CMK (cell line): ENCODE measurements at regions not wholly inside any gene's neighbourhood (a gene's known extent, or its start where the extent isn't known, plus 50 kb on each side); places are given as distances from the start of the nearest gene placed in this dataset.

Experiments
- DNase-seq: peaks from one replicate; pipeline ENCODE4 v3.0.0-alpha.2; 2010; ENCODE audit warnings: low read depth

GRCh38 chr12:34396006-34396860 lies 373.9 kb downstream of the ALG10 start:
- no peak for DNase-seq

- DNase-seq, result no peak
Observed at GRCh38 chr12:34396861-34397590, 374.7 kb downstream of the ALG10 start.

GRCh38 chr12:34397591-34398365 lies 375.5 kb downstream of the ALG10 start:
- DNase-seq, result no peak

GRCh38 chr12:34398366-34398705 lies 376.0 kb downstream of the ALG10 start:
- no peak for DNase-seq

- no peak for DNase-seq
Observed at GRCh38 chr12:34398706-34399630, 376.7 kb downstream of the ALG10 start.

DNA sequence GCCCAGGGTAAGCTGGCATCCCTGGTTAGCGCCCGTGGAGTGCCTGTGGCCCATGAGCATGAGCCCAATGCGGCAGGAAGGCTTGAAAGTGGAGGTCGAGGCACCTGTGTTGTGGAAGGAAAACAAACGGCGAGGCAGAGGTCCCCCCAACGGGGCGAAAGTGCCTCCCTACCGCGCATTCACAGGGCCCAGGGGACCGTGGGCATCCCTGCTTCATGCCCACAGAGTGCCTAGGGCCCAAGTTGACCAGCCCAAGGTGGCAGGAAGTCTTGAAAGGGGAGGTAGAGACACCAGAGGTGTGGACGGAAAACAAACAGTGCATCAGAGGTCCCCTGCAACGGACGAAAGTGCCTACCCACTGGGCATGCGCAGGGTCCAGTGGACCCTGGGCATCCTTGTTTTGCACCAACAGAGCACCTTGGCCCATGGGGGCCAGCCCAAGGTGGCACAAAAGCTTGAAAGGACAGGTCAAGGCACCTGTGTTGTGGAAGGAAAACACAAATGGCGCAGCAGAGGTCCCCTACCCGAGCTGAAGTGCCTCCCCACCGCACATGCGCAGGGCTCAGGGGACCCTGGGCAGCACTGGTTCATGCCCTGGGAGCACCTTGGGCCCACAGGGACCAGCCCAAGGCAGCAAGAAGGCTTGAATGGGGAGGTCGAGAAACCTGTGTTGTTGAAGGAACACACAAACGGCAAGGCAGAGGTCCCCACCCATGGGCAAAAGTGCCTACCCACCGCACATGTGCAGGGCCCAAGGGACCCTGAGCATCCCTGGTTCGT lies 377.5 kb downstream of the ALG10 start:
- no peak for DNase-seq

DNA sequence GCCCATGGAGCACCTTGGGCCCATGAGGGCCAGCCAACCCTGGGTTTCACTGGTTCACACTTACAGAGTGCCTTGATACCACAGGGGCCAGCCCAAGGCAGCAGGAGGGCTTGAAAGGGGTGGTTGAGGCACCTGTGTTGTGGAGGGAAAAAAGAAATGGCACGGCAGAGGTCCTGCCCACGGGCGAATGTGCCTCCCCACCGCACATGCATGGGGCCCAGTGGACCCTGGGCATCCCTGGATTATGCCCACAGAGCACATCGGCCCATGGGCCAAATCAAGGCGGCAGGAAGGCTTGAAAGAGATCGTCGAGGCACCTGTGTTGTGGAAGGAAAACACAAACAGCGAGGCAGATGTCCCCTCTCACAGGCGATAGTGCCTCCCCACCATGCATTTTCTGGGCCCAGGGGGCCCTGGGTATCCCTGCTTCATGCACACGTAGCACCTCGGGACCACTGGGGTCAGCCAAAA lies 378.1 kb downstream of the ALG10 start:
- DNase-seq, result no peak

- DNase-seq, result no peak
Observed at GRCh38 chr12:34400986-34401658, 378.8 kb downstream of the ALG10 start.

DNA sequence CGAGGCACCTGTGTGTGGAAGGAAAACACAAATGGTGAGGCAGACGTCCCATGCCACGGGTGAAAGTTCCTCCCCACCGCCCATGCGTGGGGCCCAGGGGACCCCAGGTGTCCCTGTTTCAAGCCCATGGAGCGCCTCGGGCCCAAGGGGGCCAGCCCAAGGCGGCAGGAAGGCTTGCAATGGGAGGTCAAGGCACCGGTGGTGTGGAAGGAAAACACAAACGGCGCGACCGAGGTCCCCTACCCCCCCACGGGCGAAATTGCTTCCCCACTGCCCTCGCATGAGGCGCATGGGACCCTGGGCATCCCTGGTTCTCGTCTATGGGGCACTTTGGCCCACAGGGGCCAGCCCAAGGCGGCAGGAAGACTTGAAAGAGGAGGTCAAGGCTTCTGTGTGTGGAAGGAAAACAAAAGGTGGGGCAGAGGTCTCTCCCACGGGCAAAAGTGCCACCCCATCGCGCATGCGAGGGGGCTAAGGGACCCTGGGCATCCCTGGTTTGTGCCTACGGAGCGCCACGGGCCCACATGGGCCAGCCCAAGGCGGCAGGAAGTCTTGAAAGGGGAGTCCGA lies 379.4 kb downstream of the ALG10 start:
- DNase-seq, result no peak

DNA sequence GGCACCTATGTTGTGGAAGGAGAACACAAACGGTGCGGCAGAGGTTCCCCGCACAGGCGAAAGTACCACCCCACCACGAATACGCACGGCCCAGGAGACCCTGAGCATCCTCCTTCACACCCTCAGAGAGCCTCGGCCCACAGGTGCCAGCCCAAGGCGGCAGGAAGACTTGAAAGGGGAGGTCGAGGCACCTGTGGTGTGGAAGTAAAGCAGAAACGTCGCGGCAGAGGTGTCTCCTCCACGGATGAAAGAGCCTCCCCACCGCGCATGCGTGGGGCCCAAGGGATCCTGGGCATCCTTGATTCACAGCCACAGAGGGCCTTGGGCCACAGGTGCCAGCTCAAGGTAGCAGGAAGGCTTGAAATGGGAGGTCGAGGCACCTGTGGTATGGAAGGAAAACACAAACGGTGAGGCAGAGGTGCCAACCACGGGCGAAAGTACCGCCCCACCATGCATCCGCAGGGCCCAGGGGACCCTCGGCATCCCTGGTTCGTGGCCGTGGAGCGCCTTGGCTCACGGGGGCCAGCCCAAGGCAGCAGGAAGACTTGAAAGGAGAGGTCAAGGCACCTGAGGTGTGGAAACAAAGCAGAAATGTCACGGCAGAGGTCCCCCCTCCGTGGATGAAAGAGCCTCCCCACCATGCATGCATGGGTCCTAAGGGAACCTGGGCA lies 380.1 kb downstream of the ALG10 start:
- no peak for DNase-seq

GRCh38 chr12:34402899-34403705 lies 380.8 kb downstream of the ALG10 start:
- DNase-seq, result no peak

DNA sequence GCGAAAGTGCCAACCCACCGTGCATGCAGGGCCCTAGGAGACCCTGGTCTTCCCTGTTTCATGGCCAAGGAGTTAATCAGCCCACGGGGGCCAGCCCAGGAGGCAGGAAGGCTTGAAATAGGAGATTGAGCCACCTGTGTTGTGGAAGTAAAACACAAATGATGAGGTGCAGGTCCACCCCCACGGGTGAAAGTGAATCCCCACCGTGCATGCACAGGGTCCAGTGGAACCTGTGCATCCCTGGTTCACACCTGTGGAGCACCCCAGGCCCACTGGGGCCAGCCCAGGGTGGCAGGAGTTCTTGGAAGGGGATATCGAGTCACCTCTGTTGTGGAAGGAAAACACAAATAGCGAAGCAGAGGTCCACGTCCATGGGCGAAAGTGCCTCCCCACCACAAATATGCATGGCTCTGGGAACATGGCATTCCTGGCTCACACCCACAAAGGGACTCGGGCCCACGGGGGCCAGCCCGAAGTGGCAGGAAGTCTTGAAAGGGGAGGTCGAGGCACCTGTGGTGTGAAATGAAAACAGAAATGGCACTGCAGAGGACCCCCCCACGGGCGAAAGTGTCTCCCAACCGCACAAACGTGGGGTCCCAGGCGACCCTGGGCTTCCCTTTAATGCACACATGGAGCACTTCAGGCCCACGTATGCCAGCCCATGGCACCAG lies 381.5 kb downstream of the ALG10 start:
- no peak for DNase-seq

DNA sequence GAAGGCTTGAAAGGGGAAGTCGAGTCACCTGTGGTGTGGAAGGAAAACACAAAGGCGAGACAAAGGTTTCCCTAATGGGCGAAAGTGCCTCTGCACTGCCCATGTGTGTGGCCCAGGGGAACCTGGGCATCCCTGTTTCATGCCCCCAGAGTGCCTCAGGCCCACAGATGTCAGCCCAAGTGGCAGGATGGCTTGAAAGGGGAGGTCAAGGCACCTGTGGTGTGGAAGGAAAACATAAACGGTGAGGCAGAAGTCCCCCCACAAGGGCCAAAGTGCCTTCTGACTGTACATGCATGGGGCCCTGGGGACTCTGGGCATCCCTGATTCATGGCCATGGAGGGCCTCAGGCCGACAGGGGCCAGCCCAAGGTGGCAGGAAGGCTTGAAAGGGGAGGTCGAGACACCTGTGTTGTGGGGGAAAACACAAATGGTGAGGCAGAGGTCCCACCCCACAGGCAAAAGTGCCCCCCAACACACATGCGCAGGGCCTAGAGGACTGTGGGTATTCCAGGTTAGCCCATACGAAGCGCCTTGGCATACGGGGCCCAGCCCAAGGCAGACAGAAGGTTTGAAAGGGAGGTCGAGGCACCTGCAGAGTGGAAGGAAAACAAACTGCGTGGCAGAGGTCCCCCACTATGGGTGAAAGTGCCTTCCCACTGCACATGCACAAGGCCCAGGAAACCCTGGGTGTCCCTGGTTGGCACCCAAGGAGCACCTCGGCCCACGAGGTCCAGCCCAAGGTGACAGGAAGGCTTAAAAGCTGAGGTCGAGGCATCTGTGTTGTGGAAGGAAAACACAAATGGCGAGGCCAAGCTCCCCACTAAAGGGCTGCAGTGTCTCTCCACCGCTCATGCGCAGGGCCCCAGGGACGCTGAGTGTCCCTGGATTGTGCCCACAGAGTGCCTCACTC lies 382.3 kb downstream of the ALG10 start:
- DNase-seq, result no peak

- no peak for DNase-seq
Observed at GRCh38 chr12:34405286-34406227, 383.3 kb downstream of the ALG10 start.

DNA sequence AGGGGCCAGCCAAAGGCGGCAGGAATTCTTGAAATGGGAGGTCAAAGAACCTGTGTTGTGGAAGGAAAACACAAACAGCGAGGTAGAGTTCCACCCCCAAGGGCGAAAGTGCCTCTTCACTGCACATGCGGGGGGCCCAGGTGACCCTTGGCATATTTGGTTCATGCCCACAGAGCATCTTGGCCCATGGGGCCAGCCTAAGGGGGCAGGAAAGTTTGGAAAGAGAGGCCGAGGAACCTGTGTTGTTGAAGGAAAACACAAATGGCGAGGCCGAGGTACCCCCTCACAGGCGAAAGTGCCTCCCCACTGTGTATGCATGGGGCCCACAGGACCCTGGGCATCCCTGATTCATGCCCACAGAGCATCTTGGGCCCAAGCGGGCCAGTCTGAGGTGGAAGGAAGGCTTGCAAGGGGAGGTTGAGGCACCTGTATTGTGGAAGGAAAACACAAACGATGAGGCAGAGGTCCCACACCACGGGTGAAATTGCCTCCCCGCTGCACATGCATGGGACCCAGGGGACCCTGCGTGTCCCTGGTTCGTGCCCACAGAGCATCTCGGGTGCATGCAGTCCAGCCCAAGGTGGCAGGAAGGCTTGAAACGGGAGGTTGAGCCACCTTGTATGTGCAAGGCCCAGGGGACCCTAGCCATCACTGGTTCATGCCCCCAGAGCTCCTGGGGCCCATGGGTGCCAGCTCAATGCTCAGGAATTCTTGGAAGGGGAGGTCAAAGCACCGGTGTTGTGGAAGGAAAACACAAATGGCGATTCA lies 384.1 kb downstream of the ALG10 start:
- DNase-seq, result no peak
